ENCODE measurements at regions not wholly inside any gene's neighbourhood (a gene's known extent, or its start where the extent isn't known, plus 50 kb on each side); places are given as distances from the start of the nearest gene placed in this dataset.

DNA sequence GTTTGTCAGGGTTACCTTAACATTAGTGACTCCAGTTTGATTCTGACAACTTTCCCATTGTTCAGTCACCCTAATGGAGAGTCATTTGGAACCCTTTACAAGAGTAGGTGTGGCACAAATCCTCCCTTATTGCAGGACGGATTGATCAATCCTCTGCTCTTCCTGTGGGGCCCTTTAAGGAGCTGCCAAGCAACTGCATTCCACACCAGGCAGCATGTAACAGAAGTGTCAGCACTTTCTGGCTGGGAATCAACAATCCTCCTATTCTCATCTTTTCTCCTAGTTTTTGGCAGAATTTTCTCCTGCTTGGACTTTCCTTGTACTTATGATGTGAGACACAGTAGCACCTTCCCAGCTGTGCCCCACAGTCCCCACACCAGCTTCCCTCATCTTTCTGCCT, 177.8 kb downstream of the ST6GAL2 start:
- H3K36me3 Mint-ChIP-seq = no peaks in the 10 kb centered on the region
- H3K27me3 Mint-ChIP-seq = no peaks in the 10 kb centered on the region
- H3K4me3 Mint-ChIP-seq = no peak overlapping the region
- no peak overlapping the region for H3K27ac Mint-ChIP-seq
- ATAC-seq (replicated peaks) (no peak), DNase-seq (no peak)
- H3K4me1 Mint-ChIP-seq = no peaks in the 10 kb centered on the region
- H3K9me3 Mint-ChIP-seq = peaks cover 4 to 6% of the 10 kb centered on the region in 2 donors

DNA sequence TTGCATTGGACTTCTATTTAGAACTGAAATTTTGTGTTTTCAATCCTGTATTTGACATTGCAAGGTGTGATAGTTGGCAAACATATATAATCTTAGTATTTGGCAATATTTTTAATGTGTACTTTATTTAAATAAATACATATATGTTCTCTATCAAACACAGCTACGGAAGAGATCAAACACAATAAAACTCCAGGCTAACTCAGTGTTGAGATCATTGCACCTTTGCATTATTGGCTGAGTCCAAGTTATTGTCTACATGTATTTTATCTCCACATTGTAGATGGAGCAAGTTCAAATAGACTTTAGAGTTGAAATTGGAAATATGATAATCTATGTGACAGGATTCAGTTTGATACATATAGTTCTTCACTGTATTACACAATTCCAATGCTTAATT, 176.7 kb downstream of the ST6GAL2 start:
- no peak overlapping the region for H3K4me3 Mint-ChIP-seq

DNA sequence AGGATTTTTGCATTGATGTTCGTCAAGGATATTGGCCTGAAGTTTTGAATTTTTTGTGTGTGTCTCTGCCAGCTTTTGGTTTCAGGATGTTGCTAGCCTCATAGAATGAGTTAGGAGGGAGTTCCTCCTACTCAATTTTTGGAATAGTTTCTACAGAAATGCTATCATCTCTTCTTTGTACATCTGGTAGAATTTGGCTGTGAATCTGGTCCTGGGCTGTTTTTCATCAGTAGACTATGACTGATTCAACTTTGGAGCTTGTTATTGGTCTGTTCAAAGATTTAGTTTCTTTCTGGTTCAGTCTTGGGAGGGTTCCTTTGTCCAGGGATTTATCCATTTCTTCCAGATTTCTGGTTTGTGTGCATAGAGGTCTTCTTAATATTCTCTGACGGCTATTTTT, 166.7 kb downstream of the ST6GAL2 start:
- Mint-ChIP-seq H3K27me3 (peaks cover 0 to 1% of the 10 kb centered on the region in 2 donors), H3K27ac (no peak overlapping the region), H3K4me3 (no peak overlapping the region), H3K36me3 (no peaks in the 10 kb centered on the region), H3K9me3 (peaks cover 12 to 16% of the 10 kb centered on the region in 2 donors), H3K4me1 (no peaks in the 10 kb centered on the region)
- ATAC-seq (replicated peaks) (no peak), DNase-seq (no peak)

More for the DNA sequence above, 176.7 kb downstream of the ST6GAL2 start:
- ATAC-seq (replicated peaks) (no peak), DNase-seq (no peak)
- H3K27ac Mint-ChIP-seq = no peak overlapping the region
- no peaks in the 10 kb centered on the region for H3K36me3 Mint-ChIP-seq
- no peaks in the 10 kb centered on the region for H3K27me3 Mint-ChIP-seq
- H3K9me3 Mint-ChIP-seq = peaks cover 4 to 7% of the 10 kb centered on the region in 2 donors
- H3K4me1 Mint-ChIP-seq = no peaks in the 10 kb centered on the region

DNA sequence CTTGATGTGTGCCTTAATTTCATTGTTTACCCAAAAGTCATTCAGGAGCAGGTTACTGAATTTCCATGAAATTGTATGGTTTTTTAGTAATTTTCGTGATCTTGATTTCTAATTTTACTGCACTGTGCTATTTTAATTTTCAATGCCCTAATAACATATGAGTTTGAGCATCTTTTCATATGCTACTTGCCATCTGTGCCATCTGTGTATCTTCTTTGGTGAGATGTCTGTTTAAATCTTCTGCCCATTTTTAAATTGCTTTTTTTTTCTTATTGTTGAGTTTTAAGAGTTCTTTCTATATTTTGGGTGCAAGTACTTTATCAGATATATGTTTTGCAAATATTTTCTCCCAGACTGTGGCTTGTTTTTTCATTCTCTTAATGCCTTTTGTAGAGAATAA, 165.9 kb downstream of the ST6GAL2 start:
- DNase-seq (no peak), ATAC-seq (replicated peaks) (no peak)
- H3K9me3 Mint-ChIP-seq = peaks cover 12 to 16% of the 10 kb centered on the region in 2 donors
- H3K36me3 Mint-ChIP-seq = no peaks in the 10 kb centered on the region
- H3K4me3 Mint-ChIP-seq = no peak overlapping the region
- H3K4me1 Mint-ChIP-seq = no peaks in the 10 kb centered on the region
- H3K27ac Mint-ChIP-seq = no peak overlapping the region
- peaks cover 0 to 4% of the 10 kb centered on the region in 2 donors for H3K27me3 Mint-ChIP-seq

DNA sequence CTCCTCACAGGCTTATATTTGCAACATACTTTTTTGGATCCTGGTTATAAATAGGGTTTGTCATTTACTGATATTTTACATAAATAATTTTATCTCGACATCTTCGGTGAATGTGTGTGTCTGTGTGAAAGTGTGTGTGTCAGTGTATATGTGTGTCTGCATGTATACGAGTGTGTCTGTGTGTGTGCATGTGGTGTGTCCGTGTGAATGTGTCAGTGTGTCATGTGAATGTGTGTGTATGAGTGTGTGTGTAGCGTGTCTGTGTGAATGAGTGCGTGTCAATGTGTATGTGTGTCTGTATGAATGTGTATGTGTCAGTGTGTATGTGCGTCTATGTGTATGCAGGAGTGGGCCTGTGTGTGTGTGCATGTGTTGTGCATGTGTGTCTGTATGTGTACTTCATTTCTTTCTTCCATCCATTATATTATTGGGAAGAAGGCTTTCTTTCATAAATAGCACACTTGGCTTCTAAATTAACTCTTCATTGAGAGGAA, 161.6 kb downstream of the ST6GAL2 start:
- no peaks in the 10 kb centered on the region for H3K4me1 Mint-ChIP-seq
- H3K36me3 Mint-ChIP-seq = no peaks in the 10 kb centered on the region
- ATAC-seq (replicated peaks) (no peak), DNase-seq (no peak)
- no peak overlapping the region for H3K27ac Mint-ChIP-seq
- peaks cover 0 to 4% of the 10 kb centered on the region in 2 donors for H3K27me3 Mint-ChIP-seq
- peaks cover 2 to 3% of the 10 kb centered on the region in 2 donors for H3K9me3 Mint-ChIP-seq
- no peak overlapping the region for H3K4me3 Mint-ChIP-seq

DNA sequence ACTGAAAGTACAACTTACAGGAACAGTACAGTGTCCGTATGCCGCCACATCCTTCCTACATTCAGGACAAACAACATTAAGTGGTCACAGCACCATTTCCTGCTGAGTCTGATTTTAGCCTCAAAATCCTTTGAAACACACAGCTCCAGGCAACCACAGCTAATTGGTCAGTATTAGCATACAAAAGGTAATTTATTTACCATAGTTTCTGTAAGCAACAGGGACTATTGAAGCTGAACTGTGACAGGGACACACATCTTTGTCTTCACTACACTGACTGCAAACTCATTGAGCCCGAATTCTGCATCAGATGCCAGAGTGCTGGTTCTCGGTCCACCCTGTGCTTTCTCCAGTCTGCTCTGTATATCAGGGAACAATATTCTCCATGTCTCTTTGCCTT, 151.8 kb downstream of the ST6GAL2 start:
- Mint-ChIP-seq H3K4me1 (no peaks in the 10 kb centered on the region), H3K9me3 (peaks cover 6 to 7% of the 10 kb centered on the region in 2 donors), H3K36me3 (no peaks in the 10 kb centered on the region), H3K27ac (no peak overlapping the region), H3K27me3 (no peaks in the 10 kb centered on the region), H3K4me3 (no peak overlapping the region)
- ATAC-seq (replicated peaks) = no peak
- DNase-seq = no peak

DNA sequence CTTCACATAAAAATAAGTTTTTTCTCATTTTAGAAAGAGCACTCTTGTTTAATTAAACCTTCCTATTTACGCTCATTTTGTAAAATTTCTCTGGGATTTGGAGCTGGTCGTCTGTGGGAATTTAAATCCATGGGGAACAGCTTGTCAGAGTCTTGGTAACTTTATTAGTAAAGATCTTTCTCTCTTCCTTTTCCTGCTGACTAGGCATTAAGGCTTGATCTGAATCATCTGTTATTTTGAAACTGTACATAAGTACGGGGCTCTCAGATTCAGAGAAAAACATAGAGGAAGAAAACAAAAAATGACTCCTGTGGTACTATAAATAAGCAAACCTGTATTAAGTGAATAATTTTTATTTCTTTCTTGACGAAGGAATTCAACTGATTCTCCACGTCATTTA, 150.2 kb downstream of the ST6GAL2 start:
- Mint-ChIP-seq H3K27ac (no peak overlapping the region), H3K9me3 (peaks cover 6 to 7% of the 10 kb centered on the region in 2 donors), H3K36me3 (no peaks in the 10 kb centered on the region), H3K4me3 (no peak overlapping the region), H3K27me3 (no peaks in the 10 kb centered on the region), H3K4me1 (no peaks in the 10 kb centered on the region)
- no peak for ATAC-seq (replicated peaks)
- DNase-seq = no peak

DNA sequence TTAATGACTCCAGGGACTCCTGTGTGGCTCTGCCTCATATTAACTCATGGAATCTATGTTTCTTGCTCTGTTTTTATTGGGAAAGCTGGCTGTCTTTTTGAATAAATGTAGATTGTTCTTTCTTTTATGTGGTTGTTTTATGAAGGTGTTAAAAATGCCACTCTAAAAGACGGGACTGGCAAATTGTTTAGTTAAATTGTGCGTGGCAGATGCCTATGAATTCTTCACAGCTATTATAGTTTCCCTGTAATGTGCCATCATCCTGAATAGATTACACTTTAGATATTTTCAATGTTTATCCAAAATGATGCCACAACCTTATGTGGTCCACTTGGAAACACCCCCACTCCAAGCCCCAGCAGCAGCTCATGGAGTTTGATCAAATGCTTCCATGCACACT, 149.7 kb downstream of the ST6GAL2 start:
- Mint-ChIP-seq H3K4me1 (no peaks in the 10 kb centered on the region), H3K36me3 (no peaks in the 10 kb centered on the region), H3K4me3 (no peak overlapping the region), H3K27ac (no peak overlapping the region), H3K9me3 (peaks cover 6 to 7% of the 10 kb centered on the region in 2 donors), H3K27me3 (no peaks in the 10 kb centered on the region)
- ATAC-seq (replicated peaks) (no peak), DNase-seq (no peak)

DNA sequence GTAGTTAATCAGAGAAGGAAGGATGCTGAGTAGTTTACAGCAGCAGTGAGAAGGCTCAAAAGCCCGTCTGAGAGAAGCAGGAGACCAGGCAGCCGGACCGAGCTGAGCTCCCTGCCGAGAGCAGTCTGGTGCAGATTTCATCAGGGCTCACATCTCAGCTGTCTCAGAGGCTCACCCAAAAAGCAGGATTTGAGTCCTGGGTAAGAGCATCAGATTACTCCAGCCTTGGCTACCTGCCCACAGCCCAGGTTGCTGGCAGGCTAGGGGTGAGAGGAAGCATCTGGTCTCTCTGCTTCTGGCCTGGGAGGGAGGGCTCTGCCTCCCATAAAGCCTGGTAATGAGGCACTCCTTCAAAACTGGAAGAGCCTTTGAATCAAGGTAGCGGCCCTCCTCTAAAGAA, 140.5 kb downstream of the ST6GAL2 start:
- Mint-ChIP-seq H3K27ac (no peak overlapping the region), H3K9me3 (no peaks in the 10 kb centered on the region), H3K36me3 (no peaks in the 10 kb centered on the region), H3K4me3 (no peak overlapping the region), H3K27me3 (no peaks in the 10 kb centered on the region), H3K4me1 (no peaks in the 10 kb centered on the region)
- ATAC-seq (replicated peaks) (no peak), DNase-seq (no peak)

DNA sequence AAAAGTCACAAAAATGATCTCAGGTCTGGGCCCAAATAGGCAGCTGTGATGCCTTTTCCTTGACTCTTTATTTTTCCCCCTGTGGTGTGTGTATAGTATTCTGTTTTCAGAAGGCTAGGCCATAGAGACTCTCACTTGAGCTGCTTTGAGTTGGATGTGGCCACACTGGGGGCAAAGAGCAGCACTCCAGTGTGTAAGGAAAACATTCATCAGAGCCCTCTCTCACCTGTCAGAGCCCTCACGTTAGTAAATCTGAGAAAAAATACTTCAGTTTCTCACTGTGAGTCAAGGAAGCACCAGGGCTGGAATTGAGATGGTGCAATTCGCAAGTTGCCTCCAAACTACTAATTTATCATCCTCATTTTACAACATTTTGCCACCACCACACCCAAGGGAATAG, 136.1 kb downstream of the ST6GAL2 start:
- Mint-ChIP-seq H3K4me3 (no peak overlapping the region), H3K4me1 (no peaks in the 10 kb centered on the region), H3K36me3 (no peaks in the 10 kb centered on the region), H3K27ac (no peak overlapping the region), H3K27me3 (no peaks in the 10 kb centered on the region), H3K9me3 (peaks cover 0 to 3% of the 10 kb centered on the region in 2 donors)
- ATAC-seq (replicated peaks) (no peak), DNase-seq (no peak)
